CD14-positive monocyte (primary cell): ENCODE measurements at regions not wholly inside any gene's neighbourhood (a gene's known extent, or its start where the extent isn't known, plus 50 kb on each side); places are given as distances from the start of the nearest gene placed in this dataset.
"Not testable (repeated sequence)": the region's sequence is repeated elsewhere in the genome, so short reads cannot be mapped to it uniquely, and the experiment has no call there.

Source experiments
- DNase-seq, 3 donors: peaks; one replicate each; pipeline ENCODE4 v3.0.0-alpha.2; 2011 to 2022
- H2AFZ ChIP-seq: 2 replicates; pipeline ENCODE4 v1.6.0; 2012; ENCODE audit warnings: mild to moderate bottlenecking, low read depth, low read length, inconsistent platforms; ENCODE audit not compliant: insufficient read depth, poor library complexity, severe bottlenecking
- H3K27ac ChIP-seq, 2 donors: 1 replicate in 1 of 2; 2 replicates in 1 of 2; pipeline ENCODE4 v1.5.1; 2012 to 2013; ENCODE audit warnings: low read length in 2 of 2, control low read depth in 1 of 2, inconsistent platforms in 1 of 2, low read depth in 1 of 2, mild to moderate bottlenecking in 1 of 2
- H3K27me3 ChIP-seq, 2 donors: one replicate each; pipeline versions ENCODE4 v1.6.0 to v1.6.1; 2011 to 2013; ENCODE audit warnings: low read length in 2 of 2; ENCODE audit not compliant: control insufficient read depth in 2 of 2, insufficient read depth in 2 of 2
- H3K36me3 ChIP-seq, 2 donors: replicated peaks in 1 of 2; 1 replicate in 1 of 2; 2 replicates in 1 of 2; pipeline versions ENCODE4 v1.5.1 to v1.6.1; 2012 to 2013; ENCODE audit warnings: low read length in 2 of 2, control low read depth in 1 of 2, inconsistent platforms in 1 of 2, mild to moderate bottlenecking in 1 of 2; ENCODE audit not compliant: insufficient read depth in 2 of 2, control insufficient read depth in 1 of 2
- H3K4me1 ChIP-seq, 2 donors: 1 replicate in 1 of 2; 2 replicates in 1 of 2; pipeline versions ENCODE4 v1.5.1 to v1.6.1; 2012 to 2013; ENCODE audit warnings: low read length in 2 of 2, control low read depth in 1 of 2, inconsistent platforms in 1 of 2, mild to moderate bottlenecking in 1 of 2, moderate library complexity in 1 of 2; ENCODE audit not compliant: insufficient read depth in 2 of 2, control insufficient read depth in 1 of 2
- H3K4me2 ChIP-seq: replicated peaks from 2 replicates; pipeline ENCODE3; 2012; ENCODE audit warnings: low read length, moderate library complexity, mild to moderate bottlenecking; ENCODE audit not compliant: poor library complexity, severe bottlenecking; ENCODE audit errors: extremely low read depth
- H3K4me3 ChIP-seq, 3 experiments: fragments of 200-600 bp in 1 of 3; sonication (generic) in 1 of 3; replicated peaks in 1 of 3; 1 replicate in 2 of 3; 2 replicates in 1 of 3; pipeline ENCODE4 v1.5.1; 2011 to 2013; ENCODE audit warnings: low read length in 3 of 3, mild to moderate bottlenecking in 3 of 3, control low read depth in 2 of 3, low read depth in 2 of 3, inconsistent platforms in 1 of 3, moderate library complexity in 1 of 3
- H3K79me2 ChIP-seq: 2 replicates; pipeline ENCODE4 v1.6.0; 2012; ENCODE audit warnings: mild to moderate bottlenecking, control low read depth, inconsistent platforms, low read length, moderate library complexity; ENCODE audit not compliant: insufficient read depth
- H3K9ac ChIP-seq: 2 replicates; pipeline ENCODE4 v1.6.0; 2017; ENCODE audit warnings: low read length, mild to moderate bottlenecking; ENCODE audit not compliant: insufficient read depth, poor library complexity, severe bottlenecking
- H3K9me3 ChIP-seq, 2 donors: replicated peaks in 1 of 2; 1 replicate in 1 of 2; 2 replicates in 1 of 2; pipeline versions ENCODE4 v1.5.1 to v1.6.1; 2012 to 2013; ENCODE audit warnings: low read length in 2 of 2, control low read depth in 1 of 2; ENCODE audit not compliant: control insufficient read depth in 1 of 2, insufficient read depth in 1 of 2
- H4K20me1 ChIP-seq: 2 replicates; pipeline ENCODE4 v1.6.0; 2012; ENCODE audit warnings: mild to moderate bottlenecking, low read length, control low read depth, moderate library complexity; ENCODE audit not compliant: insufficient read depth
- H3K27ac Mint-ChIP-seq, 7 donors: one replicate each; pipeline ENCODE4 v1.8.0; 2020; ENCODE audit warnings: mild to moderate bottlenecking in 7 of 7, mixed read lengths in 7 of 7, moderate library complexity in 6 of 7, inconsistent platforms in 2 of 7
- H3K27me3 Mint-ChIP-seq, 3 donors: one replicate each; pipeline ENCODE4 v1.8.0; 2021 to 2022; ENCODE audit warnings: low read depth in 3 of 3, mild to moderate bottlenecking in 3 of 3, mixed read lengths in 3 of 3, moderate library complexity in 3 of 3, inconsistent platforms in 1 of 3
- H3K36me3 Mint-ChIP-seq, 2 donors: one replicate each; pipeline ENCODE4 v1.8.0; 2020; ENCODE audit warnings: mixed read lengths in 2 of 2, inconsistent platforms in 1 of 2, mild to moderate bottlenecking in 1 of 2
- H3K4me1 Mint-ChIP-seq: one replicate; pipeline ENCODE4 v1.8.0; 2020; ENCODE audit warnings: mild to moderate bottlenecking, mixed read lengths
- H3K4me3 Mint-ChIP-seq, 2 donors: one replicate each; pipeline ENCODE4 v1.8.0; 2020; ENCODE audit warnings: mild to moderate bottlenecking in 2 of 2, mixed read lengths in 2 of 2, moderate library complexity in 1 of 2
- H3K9me3 Mint-ChIP-seq, 7 donors: one replicate each; pipeline ENCODE4 v1.8.0; 2020 to 2022; ENCODE audit warnings: mixed read lengths in 7 of 7, mild to moderate bottlenecking in 6 of 7, moderate library complexity in 6 of 7, inconsistent platforms in 2 of 7
- CTCF ChIP-seq: fragments of 200-600 bp; IDR thresholded peaks from one replicate; pipeline ENCODE4 v1.8.0; 2022; ENCODE audit warnings: antibody characterized with exemption, mild to moderate bottlenecking
- WGBS: methylation state at CpG from one replicate; pipeline ENCODE4 v1.1.5; 2013; ENCODE audit warnings: missing lambda C conversion rate; ENCODE audit not compliant: insufficient coverage; 5-methylcytosine and 5-hydroxymethylcytosine counted together
- intact Hi-C, 2 donors: fragments of 100-400 bp; cut with micrococcal nuclease; formaldehyde crosslinking; loops; one replicate each; pipeline versions ENCODE4 v1.15.0 to v1.15.1; 2023

GRCh38 chr6:137552809-137553208 is 58.6 kb upstream of the OLIG3 start:
- Histone ChIP-seq H3K27ac (no peak overlapping the region), H3K4me3 (no peak overlapping the region), H3K36me3 (no peaks in the 10 kb centered on the region), H3K27me3 (peaks cover 10 to 11% of the 10 kb centered on the region in 2 donors), H3K4me2 (no peak overlapping the region), H3K9ac (no peak overlapping the region), H4K20me1 (no peaks in the 10 kb centered on the region), H2AFZ (no peak overlapping the region), H3K4me1 (no peaks in the 10 kb centered on the region), H3K79me2 (no peaks in the 10 kb centered on the region), H3K9me3 (no peaks in the 10 kb centered on the region)
- Mint-ChIP-seq H3K4me1 (no peaks in the 10 kb centered on the region), H3K27me3 (peaks cover 3 to 14% (median 9%) of the 10 kb centered on the region in 3 donors), H3K9me3 (peaks cover 0 to 3% (median 0%) of the 10 kb centered on the region in 7 donors), H3K4me3 (no peak overlapping the region), H3K27ac (no peak overlapping the region), H3K36me3 (no peaks in the 10 kb centered on the region)
- no peak for DNase-seq
- 92% methylated on average over 2 of the region's 2 CpGs for WGBS
- TF ChIP-seq CTCF, result no peak
- intact Hi-C loops, result no loop called here

- H3K27me3 ChIP-seq, H3K4me1 ChIP-seq, DNase-seq, H3K36me3 ChIP-seq, H4K20me1 ChIP-seq, H3K9ac ChIP-seq, H3K4me1 Mint-ChIP-seq, H3K4me2 ChIP-seq, H3K9me3 Mint-ChIP-seq, H3K4me3 Mint-ChIP-seq, H2AFZ ChIP-seq, H3K4me3 ChIP-seq, H3K79me2 ChIP-seq, H3K36me3 Mint-ChIP-seq, intact Hi-C loops, H3K27ac ChIP-seq, H3K9me3 ChIP-seq, H3K27me3 Mint-ChIP-seq: not testable (repeated sequence)
- 90% methylated on average over 3 of the region's 3 CpGs for WGBS
- H3K27ac Mint-ChIP-seq, result peak overlapping the region in 1 of 7 donors; percentile 2
These were observed 65.5 kb upstream of the OLIG3 start for GRCh38 chr6:137559521-137560183.
